Liver (tissue), 3 donors: ENCODE measurements at regions not wholly inside any gene's neighbourhood (a gene's known extent, or its start where the extent isn't known, plus 50 kb on each side); places are given as distances from the start of the nearest gene placed in this dataset.

Experiments used
- CTCF ChIP-seq: fragments of 150-350 bp; IDR thresholded peaks from 2 replicates; pipeline ENCODE4 v1.5.1; 2017; ENCODE audit warnings: improper control_type of control experiment, low read depth, low read length; ENCODE audit not compliant: missing input control
- FOXA1 ChIP-seq: IDR thresholded peaks from 2 replicates; pipeline ENCODE4 v1.6.1; 2016; ENCODE audit warnings: antibody characterized with exemption
- GABPA ChIP-seq, 2 donors: IDR thresholded peaks in 1 of 2; conservative IDR thresholded peaks in 1 of 2; 2 replicates each; pipeline ENCODE4 v1.6.1; 2016; ENCODE audit warnings: antibody characterized with exemption in 2 of 2, mild to moderate bottlenecking in 1 of 2, moderate library complexity in 1 of 2
- HNF4G ChIP-seq: IDR thresholded peaks from 2 replicates; pipeline ENCODE4 v1.6.1; 2016; ENCODE audit warnings: antibody characterized with exemption
- JUND ChIP-seq, 2 donors: IDR thresholded peaks; 2 replicates each; pipeline ENCODE4 v1.6.1; 2016; ENCODE audit warnings: antibody characterized with exemption in 2 of 2
- RAD21 ChIP-seq, 2 donors: IDR thresholded peaks; 2 replicates each; pipeline ENCODE4 v1.6.1; 2016; ENCODE audit warnings: antibody characterized with exemption in 2 of 2, mild to moderate bottlenecking in 2 of 2
- SP1 ChIP-seq: IDR thresholded peaks from 2 replicates; pipeline ENCODE4 v1.6.1; 2018; ENCODE audit warnings: antibody characterized with exemption, mild to moderate bottlenecking
- TAF1 ChIP-seq: conservative IDR thresholded peaks from 2 replicates; pipeline ENCODE4 v1.6.1; 2016; ENCODE audit warnings: antibody characterized with exemption, mild to moderate bottlenecking
- YY1 ChIP-seq: IDR thresholded peaks from 2 replicates; pipeline ENCODE4 v1.6.1; 2016; ENCODE audit warnings: antibody characterized with exemption, mild to moderate bottlenecking
- TF ChIP-seq, protein P1 (sequence below): IDR thresholded peaks from 2 replicates; pipeline ENCODE4 v1.6.1; 2016; ENCODE audit warnings: antibody characterized with exemption
- TF ChIP-seq, protein P2 (sequence below): IDR thresholded peaks from 2 replicates; pipeline ENCODE4 v1.6.1; 2016; ENCODE audit warnings: antibody characterized with exemption, mild to moderate bottlenecking
- donor health status: healthy.
- donor health status: healthy.

- TF ChIP-seq JUND (IDR thresholded peaks at IDR 0.05) (no peak), CTCF (no peak), TAF1 (no peak), GABPA (IDR thresholded peaks at IDR 0.05 in 1 of 2, conservative IDR thresholded peaks at IDR 0.05 in 1 of 2) (no peak), YY1 (no peak), FOXA1 (no peak), RAD21 (IDR thresholded peaks at IDR 0.05) (no peak), SP1 (no peak), HNF4G (no peak)
- TF ChIP-seq, protein P1, sequence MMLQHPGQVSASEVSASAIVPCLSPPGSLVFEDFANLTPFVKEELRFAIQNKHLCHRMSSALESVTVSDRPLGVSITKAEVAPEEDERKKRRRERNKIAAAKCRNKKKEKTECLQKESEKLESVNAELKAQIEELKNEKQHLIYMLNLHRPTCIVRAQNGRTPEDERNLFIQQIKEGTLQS = no peak
- TF ChIP-seq, protein P2, sequence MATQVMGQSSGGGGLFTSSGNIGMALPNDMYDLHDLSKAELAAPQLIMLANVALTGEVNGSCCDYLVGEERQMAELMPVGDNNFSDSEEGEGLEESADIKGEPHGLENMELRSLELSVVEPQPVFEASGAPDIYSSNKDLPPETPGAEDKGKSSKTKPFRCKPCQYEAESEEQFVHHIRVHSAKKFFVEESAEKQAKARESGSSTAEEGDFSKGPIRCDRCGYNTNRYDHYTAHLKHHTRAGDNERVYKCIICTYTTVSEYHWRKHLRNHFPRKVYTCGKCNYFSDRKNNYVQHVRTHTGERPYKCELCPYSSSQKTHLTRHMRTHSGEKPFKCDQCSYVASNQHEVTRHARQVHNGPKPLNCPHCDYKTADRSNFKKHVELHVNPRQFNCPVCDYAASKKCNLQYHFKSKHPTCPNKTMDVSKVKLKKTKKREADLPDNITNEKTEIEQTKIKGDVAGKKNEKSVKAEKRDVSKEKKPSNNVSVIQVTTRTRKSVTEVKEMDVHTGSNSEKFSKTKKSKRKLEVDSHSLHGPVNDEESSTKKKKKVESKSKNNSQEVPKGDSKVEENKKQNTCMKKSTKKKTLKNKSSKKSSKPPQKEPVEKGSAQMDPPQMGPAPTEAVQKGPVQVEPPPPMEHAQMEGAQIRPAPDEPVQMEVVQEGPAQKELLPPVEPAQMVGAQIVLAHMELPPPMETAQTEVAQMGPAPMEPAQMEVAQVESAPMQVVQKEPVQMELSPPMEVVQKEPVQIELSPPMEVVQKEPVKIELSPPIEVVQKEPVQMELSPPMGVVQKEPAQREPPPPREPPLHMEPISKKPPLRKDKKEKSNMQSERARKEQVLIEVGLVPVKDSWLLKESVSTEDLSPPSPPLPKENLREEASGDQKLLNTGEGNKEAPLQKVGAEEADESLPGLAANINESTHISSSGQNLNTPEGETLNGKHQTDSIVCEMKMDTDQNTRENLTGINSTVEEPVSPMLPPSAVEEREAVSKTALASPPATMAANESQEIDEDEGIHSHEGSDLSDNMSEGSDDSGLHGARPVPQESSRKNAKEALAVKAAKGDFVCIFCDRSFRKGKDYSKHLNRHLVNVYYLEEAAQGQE = no peak
These were observed 86.9 kb upstream of the MSX1 start for GRCh38 chr4:4772534-4772933.
